ENCODE measurements at regions not wholly inside any gene's neighbourhood (a gene's known extent, or its start where the extent isn't known, plus 50 kb on each side); places are given as distances from the start of the nearest gene placed in this dataset.

GRCh38 chr18:59818769-59819168 is 81.0 kb upstream of the PMAIP1 start:
- TF ChIP-seq, protein P1, sequence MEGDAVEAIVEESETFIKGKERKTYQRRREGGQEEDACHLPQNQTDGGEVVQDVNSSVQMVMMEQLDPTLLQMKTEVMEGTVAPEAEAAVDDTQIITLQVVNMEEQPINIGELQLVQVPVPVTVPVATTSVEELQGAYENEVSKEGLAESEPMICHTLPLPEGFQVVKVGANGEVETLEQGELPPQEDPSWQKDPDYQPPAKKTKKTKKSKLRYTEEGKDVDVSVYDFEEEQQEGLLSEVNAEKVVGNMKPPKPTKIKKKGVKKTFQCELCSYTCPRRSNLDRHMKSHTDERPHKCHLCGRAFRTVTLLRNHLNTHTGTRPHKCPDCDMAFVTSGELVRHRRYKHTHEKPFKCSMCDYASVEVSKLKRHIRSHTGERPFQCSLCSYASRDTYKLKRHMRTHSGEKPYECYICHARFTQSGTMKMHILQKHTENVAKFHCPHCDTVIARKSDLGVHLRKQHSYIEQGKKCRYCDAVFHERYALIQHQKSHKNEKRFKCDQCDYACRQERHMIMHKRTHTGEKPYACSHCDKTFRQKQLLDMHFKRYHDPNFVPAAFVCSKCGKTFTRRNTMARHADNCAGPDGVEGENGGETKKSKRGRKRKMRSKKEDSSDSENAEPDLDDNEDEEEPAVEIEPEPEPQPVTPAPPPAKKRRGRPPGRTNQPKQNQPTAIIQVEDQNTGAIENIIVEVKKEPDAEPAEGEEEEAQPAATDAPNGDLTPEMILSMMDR (conservative IDR thresholded peaks at IDR 0.05) = no peak
- H3K27ac ChIP-seq = no peak overlapping the region

GRCh38 chr18:59814891-59815290 is 84.9 kb upstream of the PMAIP1 start:
- TF ChIP-seq, protein P1 (conservative IDR thresholded peaks at IDR 0.05) = no peak
- H3K27ac ChIP-seq = no peak overlapping the region

DNA sequence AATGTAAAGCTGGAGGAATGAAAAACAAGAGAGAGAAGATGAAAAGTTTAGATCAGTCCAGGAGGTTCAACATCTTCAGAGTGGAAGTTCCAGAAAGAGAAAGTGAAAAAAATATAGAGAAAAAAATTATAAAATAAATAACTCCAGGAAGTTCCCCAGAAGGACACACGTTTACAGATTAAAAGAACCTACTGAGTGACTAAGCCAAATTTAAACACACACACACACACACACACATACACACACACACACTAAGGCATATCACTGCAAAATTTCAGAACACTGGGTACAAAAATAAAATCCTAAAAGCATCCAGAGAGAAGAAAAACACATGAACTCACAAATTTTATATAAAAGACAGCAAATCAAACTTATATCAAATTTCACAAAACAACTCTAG is 85.9 kb upstream of the PMAIP1 start:
- no peak overlapping the region for H3K27ac ChIP-seq
- TF ChIP-seq, protein P1 (conservative IDR thresholded peaks at IDR 0.05) = no peak

- H3K27ac ChIP-seq = no peak overlapping the region
- TF ChIP-seq, protein P1 (conservative IDR thresholded peaks at IDR 0.05) = no peak
Observed at GRCh38 chr18:59810735-59811520, 88.9 kb upstream of the PMAIP1 start.

DNA sequence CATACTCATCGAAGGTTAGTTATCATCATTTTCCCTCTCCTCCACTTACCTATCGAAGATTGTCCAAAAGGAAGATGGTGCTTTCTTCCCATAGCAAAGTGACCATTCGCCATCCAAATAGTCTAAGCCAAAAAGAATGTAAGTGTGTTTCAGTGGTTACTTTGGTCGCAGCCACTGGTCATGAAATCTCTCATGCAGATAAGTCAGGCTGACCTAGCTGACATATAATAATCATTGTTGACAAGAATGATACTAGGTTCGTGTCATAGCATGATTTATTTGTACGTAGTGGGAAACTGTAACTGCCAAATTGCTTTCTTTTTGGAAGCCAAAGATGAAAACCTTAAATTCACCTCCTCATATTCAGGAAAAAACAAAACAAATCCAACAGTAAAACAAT is 89.6 kb upstream of the PMAIP1 start:
- H3K27ac ChIP-seq = no peak overlapping the region
- TF ChIP-seq, protein P1 (conservative IDR thresholded peaks at IDR 0.05) = no peak

DNA sequence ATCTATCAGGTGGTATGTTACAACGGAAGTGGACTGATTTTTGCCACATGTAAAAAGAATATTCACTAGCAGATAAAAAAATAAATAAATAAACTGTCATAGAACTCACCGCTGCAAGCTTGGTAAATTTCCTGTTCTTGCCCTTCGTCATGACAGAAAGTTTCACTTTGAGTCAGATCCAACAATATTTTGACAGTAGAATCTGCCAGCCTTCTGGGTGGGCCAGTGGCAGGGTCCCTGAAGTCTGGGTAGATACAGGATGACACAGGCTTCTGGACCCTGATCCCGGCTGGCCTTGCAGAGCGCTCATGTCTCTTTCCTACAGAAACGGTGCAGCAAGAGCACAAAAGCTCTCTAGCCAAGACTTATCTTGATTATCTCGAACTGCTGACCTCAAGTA is 97.8 kb upstream of the PMAIP1 start:
- H3K27ac ChIP-seq = no peak overlapping the region
- TF ChIP-seq, protein P1 (conservative IDR thresholded peaks at IDR 0.05) = no peak

GRCh38 chr18:59801576-59801975 is 98.2 kb upstream of the PMAIP1 start:
- TF ChIP-seq, protein P1 (conservative IDR thresholded peaks at IDR 0.05) = no peak

More at GRCh38 chr18:59801576-59801975, 98.2 kb upstream of the PMAIP1 start:
- no peak overlapping the region for H3K27ac ChIP-seq
